ENCODE measurements at regions not wholly inside any gene's neighbourhood (a gene's known extent, or its start where the extent isn't known, plus 50 kb on each side); places are given as distances from the start of the nearest gene placed in this dataset.

DNA sequence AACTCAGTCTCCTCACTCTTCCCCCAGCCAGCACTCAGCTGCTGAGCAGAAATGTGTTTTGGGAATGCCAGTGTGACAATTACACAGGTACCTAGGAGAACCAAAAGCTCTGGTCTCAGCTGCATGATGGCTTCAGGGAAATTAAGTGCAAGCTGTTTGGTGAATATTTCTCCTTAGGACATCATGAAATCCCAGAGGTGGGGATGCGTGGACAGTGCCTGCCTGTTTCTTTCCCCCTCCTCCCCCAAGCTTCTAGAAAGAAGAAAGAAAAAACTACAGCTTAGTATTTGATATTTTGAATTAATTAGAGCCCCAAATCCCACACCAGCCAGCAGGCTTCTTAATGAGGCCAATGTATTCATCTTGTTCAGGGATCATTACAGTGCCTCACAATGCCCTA is 243.0 kb downstream of the IDS start:
- DNase-seq (ENCODE audit: low read depth), result no peak
- no peak overlapping the region for H3K4me3 ChIP-seq (ENCODE audit: low read depth, low read length)
- TF ChIP-seq, protein P1, sequence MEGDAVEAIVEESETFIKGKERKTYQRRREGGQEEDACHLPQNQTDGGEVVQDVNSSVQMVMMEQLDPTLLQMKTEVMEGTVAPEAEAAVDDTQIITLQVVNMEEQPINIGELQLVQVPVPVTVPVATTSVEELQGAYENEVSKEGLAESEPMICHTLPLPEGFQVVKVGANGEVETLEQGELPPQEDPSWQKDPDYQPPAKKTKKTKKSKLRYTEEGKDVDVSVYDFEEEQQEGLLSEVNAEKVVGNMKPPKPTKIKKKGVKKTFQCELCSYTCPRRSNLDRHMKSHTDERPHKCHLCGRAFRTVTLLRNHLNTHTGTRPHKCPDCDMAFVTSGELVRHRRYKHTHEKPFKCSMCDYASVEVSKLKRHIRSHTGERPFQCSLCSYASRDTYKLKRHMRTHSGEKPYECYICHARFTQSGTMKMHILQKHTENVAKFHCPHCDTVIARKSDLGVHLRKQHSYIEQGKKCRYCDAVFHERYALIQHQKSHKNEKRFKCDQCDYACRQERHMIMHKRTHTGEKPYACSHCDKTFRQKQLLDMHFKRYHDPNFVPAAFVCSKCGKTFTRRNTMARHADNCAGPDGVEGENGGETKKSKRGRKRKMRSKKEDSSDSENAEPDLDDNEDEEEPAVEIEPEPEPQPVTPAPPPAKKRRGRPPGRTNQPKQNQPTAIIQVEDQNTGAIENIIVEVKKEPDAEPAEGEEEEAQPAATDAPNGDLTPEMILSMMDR (IDR thresholded peaks at IDR 0.05; ENCODE audit: control insufficient read depth, extremely low read depth, insufficient read depth), result no peak

DNA sequence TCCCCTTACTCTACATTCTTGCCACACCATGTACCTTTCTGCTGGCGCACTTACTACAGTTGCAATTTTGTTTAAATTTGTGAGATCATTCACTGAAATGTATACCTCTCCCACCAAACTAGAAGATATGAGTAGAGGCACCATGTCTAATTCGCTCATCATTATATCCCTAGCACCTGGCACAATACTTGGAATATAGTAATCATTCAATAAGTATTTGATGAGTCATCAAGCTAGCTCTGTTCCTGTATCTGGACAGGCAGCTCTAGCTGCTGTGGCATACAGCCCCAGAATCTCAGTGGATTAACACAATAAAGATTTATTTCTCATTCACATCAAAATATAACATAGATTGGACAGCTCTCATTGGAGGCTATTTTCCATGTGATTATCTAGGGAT is 245.9 kb downstream of the IDS start:
- TF ChIP-seq, protein P1 (IDR thresholded peaks at IDR 0.05; ENCODE audit: control insufficient read depth, extremely low read depth, insufficient read depth), result no peak
- no peak for DNase-seq (ENCODE audit: low read depth)
- H3K4me3 ChIP-seq (ENCODE audit: low read depth, low read length), result no peak overlapping the region

DNA sequence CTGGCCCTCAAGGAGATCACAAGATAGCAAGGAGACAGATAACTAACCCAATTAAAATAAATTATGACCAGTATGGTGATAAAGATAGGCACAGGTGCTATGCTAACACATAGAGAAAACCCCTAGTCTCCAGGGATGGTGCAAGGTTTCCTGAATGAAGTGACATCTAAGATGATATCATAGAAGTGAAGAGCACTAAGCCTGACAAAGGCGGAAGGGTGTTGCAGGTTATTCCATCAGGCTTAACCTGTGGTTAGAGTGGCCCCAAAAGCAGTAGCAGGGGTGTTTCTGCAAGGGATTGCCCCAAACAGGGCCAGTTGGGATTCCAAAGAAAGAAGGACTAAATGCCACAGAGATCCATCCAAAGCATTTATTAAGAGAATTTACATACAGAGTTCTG is 249.2 kb downstream of the IDS start:
- H3K4me3 ChIP-seq (ENCODE audit: low read depth, low read length), result no peak overlapping the region
- no peak for DNase-seq (ENCODE audit: low read depth)
- TF ChIP-seq, protein P1 (IDR thresholded peaks at IDR 0.05; ENCODE audit: control insufficient read depth, extremely low read depth, insufficient read depth), result no peak

DNA sequence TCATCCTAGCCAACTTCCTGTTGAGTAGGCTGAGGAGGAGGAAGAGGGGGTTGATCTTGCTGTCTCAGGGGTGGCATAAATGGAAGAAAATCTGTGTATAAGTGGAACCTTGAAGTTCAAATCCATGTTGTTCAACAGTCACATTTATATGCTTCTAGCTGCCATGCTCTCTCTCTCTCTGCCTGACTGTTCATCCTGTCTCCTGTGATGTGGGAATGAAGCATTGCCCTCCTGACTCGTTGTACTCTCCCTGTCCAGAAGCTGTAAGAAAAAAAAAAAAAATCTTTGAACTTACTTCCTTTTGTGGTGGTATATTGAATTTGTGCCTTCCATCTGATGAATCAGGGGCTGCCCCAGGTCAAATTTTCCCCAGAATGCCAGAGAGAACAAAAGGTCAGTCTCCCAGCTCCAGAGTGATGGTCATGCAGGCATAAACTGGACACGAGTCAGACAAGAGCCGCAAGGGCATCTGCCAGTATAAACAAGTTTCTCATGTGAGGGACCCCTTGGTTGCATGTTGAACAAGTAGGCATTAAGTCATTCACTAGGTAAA is 257.0 kb downstream of the IDS start:
- no peak overlapping the region for H3K4me3 ChIP-seq (ENCODE audit: low read depth, low read length)
- DNase-seq (ENCODE audit: low read depth), result no peak
- TF ChIP-seq, protein P1 (IDR thresholded peaks at IDR 0.05; ENCODE audit: control insufficient read depth, extremely low read depth, insufficient read depth), result no peak

DNA sequence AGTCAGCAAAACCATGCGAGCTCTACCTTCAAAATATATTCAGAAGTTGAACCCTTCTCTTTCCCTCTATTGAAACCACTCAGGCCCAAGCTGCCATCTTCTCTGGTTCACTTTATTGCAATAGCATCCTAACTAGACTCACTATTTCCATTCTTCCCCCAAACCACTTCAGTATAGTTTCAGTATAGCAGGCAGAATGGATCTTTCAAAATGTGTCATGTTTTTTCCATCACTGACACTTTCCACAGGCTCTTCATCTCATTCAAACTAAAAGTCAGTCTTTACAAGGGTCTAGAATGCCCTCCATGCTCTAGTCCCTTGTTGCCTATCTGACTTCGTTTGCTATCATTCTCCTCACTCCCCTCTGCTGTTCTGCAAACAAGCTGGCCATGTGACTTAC is 274.4 kb downstream of the IDS start:
- no peak overlapping the region for H3K4me3 ChIP-seq (ENCODE audit: low read depth, low read length)
- DNase-seq (ENCODE audit: low read depth), result no peak
- TF ChIP-seq, protein P1 (IDR thresholded peaks at IDR 0.05; ENCODE audit: control insufficient read depth, extremely low read depth, insufficient read depth), result no peak

DNA sequence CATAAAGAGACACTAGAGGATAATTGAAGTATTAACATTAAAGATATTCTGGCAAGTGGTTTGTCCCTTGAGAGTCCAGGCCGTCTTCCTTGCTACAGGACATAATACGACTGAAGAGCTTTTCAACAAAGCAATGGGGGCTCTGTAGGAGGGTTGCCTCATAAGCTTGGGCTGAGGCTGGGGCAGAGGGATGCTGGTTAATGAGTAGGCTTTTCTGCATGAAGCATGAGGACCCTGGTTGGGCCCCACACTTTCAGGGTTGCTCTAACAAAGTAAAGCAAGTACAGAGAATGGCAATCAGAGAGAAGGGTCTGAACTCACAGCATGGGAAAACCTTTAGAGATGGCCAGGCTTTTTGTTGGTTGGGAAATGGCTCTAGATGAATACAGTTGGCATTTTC is 281.3 kb downstream of the IDS start:
- H3K4me3 ChIP-seq (ENCODE audit: low read depth, low read length), result no peak overlapping the region
- TF ChIP-seq, protein P1 (IDR thresholded peaks at IDR 0.05; ENCODE audit: control insufficient read depth, extremely low read depth, insufficient read depth), result no peak
- DNase-seq (ENCODE audit: low read depth), result no peak

DNA sequence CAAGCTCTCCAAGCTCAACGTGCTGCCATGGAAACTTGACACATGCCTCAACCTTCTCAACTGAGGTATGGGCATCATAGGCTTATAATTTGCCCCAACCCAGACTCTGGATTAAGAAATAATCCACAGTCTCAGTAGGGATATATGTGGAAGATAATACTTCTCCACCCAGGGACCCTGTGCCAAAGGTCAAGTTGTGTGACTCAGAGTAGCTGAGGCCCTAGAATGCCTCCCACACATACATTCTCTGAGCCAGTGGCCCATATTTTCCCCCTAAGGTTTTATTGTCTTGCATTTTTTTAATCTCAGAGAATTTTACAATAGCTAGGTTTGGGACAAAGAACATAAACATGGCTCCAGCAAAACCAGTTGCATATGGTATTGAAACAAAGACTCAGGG is 283.1 kb downstream of the IDS start:
- H3K4me3 ChIP-seq (ENCODE audit: low read depth, low read length), result no peak overlapping the region
- no peak for DNase-seq (ENCODE audit: low read depth)
- TF ChIP-seq, protein P1 (IDR thresholded peaks at IDR 0.05; ENCODE audit: control insufficient read depth, extremely low read depth, insufficient read depth), result no peak

Data from LNCaP clone FGC (cell line).